ENCODE measurements at regions not wholly inside any gene's neighbourhood (a gene's known extent, or its start where the extent isn't known, plus 50 kb on each side); places are given as distances from the start of the nearest gene placed in this dataset.

DNA sequence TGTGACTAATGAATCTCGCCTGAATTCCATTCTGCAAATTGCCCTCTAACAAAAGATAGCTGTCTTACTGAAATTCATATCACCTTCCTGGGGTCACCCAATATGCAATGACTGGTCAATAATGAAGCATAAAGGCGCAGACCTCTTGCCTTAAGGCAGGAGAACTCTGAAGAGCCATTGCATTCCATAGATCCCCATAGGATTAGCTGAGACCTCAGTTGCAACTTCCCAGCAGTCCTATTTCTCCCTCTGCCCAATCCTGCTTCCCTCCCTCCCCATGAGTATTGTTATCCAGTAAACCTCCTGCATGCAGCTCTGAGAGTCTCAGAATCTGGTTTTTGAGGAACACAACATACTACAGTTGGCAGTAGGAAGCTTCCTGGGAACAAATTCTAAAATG, 396.5 kb downstream of the DCAF12L2 start:
- in situ Hi-C loops (cut with MboI; ENCODE audit: low pct_unique_long_range_greater_than_20kb, low sequenced_read_pairs, unreplicated experiment): no loop called here
- DNase-seq (ENCODE audit: low spot score): no peak

DNA sequence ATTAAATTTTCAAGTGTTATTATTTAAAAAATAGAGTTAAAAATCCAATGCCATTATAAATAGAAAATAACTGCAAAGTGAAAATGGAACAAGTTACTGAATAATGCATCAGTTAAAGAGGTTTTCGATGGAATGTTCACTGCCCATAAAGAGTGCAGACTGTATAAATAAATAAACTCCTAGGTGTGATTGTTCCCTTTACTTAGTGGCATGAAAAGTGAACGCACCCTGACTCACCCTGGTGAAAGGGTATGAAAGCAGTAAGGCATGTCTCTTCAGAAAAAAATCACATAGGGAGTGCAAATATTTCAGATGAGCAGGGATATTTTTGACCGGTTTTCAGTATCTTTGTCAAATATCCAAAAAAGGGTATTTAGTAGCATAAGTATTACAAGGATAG, 387.8 kb downstream of the DCAF12L2 start:
- DNase-seq (ENCODE audit: low spot score): no peak
- TF ChIP-seq, protein P1, sequence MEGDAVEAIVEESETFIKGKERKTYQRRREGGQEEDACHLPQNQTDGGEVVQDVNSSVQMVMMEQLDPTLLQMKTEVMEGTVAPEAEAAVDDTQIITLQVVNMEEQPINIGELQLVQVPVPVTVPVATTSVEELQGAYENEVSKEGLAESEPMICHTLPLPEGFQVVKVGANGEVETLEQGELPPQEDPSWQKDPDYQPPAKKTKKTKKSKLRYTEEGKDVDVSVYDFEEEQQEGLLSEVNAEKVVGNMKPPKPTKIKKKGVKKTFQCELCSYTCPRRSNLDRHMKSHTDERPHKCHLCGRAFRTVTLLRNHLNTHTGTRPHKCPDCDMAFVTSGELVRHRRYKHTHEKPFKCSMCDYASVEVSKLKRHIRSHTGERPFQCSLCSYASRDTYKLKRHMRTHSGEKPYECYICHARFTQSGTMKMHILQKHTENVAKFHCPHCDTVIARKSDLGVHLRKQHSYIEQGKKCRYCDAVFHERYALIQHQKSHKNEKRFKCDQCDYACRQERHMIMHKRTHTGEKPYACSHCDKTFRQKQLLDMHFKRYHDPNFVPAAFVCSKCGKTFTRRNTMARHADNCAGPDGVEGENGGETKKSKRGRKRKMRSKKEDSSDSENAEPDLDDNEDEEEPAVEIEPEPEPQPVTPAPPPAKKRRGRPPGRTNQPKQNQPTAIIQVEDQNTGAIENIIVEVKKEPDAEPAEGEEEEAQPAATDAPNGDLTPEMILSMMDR (IDR thresholded peaks at IDR 0.05; ENCODE audit: extremely low read depth, insufficient read depth, missing control alignments): no peak
- in situ Hi-C loops (cut with MboI; ENCODE audit: low pct_unique_long_range_greater_than_20kb, low sequenced_read_pairs, unreplicated experiment): no loop called here

More for the DNA sequence above, 396.5 kb downstream of the DCAF12L2 start:
- TF ChIP-seq, protein P1 (IDR thresholded peaks at IDR 0.05; ENCODE audit: extremely low read depth, insufficient read depth, missing control alignments): no peak

DNA sequence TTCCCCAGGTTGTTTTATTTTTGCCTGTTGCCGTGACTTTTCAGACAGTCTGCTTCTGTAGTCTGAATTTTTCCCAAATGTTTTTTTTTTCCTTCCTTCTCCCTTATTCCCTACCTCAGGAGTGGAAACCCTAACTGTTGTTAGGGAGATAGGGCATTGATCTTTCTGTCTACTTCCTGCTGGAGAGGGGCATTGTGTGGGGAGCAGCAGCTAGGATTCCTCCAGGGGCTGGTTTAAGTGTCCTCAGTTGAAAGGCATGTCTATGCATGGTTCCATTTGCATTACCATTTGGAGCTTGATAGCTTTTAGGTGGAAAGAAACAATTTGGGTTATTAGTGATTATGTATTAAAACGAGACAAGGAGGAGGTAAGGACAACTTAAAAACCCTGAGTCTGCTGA, 383.9 kb downstream of the DCAF12L2 start:
- DNase-seq (ENCODE audit: low spot score): no peak
- in situ Hi-C loops (cut with MboI; ENCODE audit: low pct_unique_long_range_greater_than_20kb, low sequenced_read_pairs, unreplicated experiment): no loop called here
- TF ChIP-seq, protein P1 (IDR thresholded peaks at IDR 0.05; ENCODE audit: extremely low read depth, insufficient read depth, missing control alignments): no peak

DNA sequence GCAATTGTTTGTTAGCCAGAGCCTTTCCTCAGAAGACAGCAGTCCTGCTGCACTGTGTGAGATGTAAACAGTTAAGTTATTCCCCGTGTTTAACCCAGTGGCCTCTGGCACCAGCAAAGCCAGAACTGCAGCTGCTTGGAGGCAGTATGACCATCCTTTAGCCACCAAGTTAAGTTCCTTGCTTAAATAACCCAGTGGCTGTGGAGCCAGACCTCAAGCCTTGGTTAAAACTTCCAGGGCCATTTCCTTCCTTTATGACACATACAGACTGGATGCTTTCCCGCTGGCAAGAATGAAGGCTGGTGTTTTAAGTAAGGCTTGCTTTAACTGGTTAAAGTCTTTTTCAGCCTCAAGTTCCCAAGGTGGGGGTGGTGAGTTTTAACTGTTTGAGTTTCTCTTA, 379.8 kb downstream of the DCAF12L2 start:
- in situ Hi-C loops (cut with MboI; ENCODE audit: low pct_unique_long_range_greater_than_20kb, low sequenced_read_pairs, unreplicated experiment): no loop called here
- TF ChIP-seq, protein P1 (IDR thresholded peaks at IDR 0.05; ENCODE audit: extremely low read depth, insufficient read depth, missing control alignments): no peak
- DNase-seq (ENCODE audit: low spot score): no peak

DNA sequence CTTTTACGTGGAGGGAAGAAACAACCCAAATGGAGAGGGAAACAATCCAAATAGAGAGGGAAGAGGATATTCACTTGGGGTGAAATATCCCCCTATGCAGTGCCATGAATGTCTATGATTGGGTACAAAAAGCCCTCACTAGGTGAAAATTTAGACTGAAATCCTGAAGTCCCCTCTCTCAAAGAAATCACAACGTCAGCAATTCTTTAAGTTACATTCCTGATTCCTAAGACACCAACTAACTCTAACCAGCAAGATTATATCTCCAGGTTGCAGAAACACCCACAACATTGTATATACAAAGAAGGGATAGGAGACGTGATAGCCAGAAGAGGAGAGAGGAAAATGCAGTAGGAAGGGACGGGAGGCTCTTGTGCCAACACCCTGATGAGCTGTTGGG, 374.3 kb downstream of the DCAF12L2 start:
- in situ Hi-C loops (cut with MboI; ENCODE audit: low pct_unique_long_range_greater_than_20kb, low sequenced_read_pairs, unreplicated experiment): no loop called here
- TF ChIP-seq, protein P1 (IDR thresholded peaks at IDR 0.05; ENCODE audit: extremely low read depth, insufficient read depth, missing control alignments): no peak

DNA sequence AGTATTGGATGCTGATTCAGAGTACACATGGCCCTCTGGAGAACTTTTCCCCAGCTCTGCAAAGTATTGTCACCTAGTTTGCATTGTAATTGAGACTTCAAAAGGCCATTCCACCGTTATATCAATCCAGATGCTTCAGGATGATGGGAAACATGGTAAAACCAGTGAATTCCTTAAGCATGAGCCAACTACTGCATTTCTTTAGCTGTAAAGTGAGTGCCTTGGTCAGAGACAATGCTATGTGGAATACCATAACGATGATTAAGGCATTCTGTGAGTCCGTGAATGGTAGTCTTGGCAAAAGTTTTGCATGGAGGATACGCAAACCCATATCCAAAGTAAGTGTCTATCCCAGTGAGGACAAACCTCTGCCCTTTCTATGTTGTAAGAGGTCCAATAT, 355.2 kb downstream of the DCAF12L2 start:
- in situ Hi-C loops (cut with MboI; ENCODE audit: low pct_unique_long_range_greater_than_20kb, low sequenced_read_pairs, unreplicated experiment): no loop called here
- TF ChIP-seq, protein P1 (IDR thresholded peaks at IDR 0.05; ENCODE audit: extremely low read depth, insufficient read depth, missing control alignments): no peak
- no peak for DNase-seq (ENCODE audit: low spot score)

More for the DNA sequence above, 374.3 kb downstream of the DCAF12L2 start:
- no peak for DNase-seq (ENCODE audit: low spot score)

DNA sequence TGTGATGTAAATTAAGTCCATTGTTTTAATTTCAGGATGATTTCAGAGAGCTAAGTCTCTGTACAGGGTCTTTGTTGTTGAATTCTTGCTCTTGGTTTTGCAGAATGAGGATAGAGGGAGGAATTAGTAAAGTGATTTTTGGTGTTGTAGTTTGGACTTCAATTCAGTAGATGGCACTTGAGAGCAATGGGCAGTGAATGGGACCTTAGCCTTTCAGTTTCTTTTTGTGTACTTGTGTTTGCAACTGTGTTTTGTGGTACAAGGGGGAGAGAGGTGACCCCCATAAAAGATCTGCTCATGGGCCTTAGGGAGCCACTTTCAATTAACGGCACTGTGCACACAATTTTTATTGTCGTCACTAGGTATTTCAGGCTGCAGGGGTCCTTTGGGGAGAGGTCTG, 340.0 kb downstream of the DCAF12L2 start:
- TF ChIP-seq, protein P1 (IDR thresholded peaks at IDR 0.05; ENCODE audit: extremely low read depth, insufficient read depth, missing control alignments): peak; percentile 37
- in situ Hi-C loops (cut with MboI; ENCODE audit: low pct_unique_long_range_greater_than_20kb, low sequenced_read_pairs, unreplicated experiment): no loop called here
- no peak for DNase-seq (ENCODE audit: low spot score)

Measured in GM13977 (cell line).